Neural crest cell (in vitro differentiated cells): ENCODE measurements at regions not wholly inside any gene's neighbourhood (a gene's known extent, or its start where the extent isn't known, plus 50 kb on each side); places are given as distances from the start of the nearest gene placed in this dataset.

ENCODE experiments used
- DNase-seq: peaks from one replicate; pipeline ENCODE4 v3.0.0; 2021; ENCODE audit warnings: low read depth, mixed read lengths, low spot score
- H3K27ac Mint-ChIP-seq: one replicate; pipeline ENCODE4 v1.8.0; 2021; ENCODE audit warnings: mild to moderate bottlenecking, mixed read lengths; ENCODE audit not compliant: unreplicated experiment
- H3K27me3 Mint-ChIP-seq: 2 replicates; pipeline ENCODE4 v1.8.0; 2021; ENCODE audit warnings: low read depth, mild to moderate bottlenecking, mixed read lengths
- H3K36me3 Mint-ChIP-seq: 2 replicates; pipeline ENCODE4 v1.8.0; 2021; ENCODE audit warnings: low read depth, mild to moderate bottlenecking, mixed read lengths
- H3K4me1 Mint-ChIP-seq: 2 replicates; pipeline ENCODE4 v1.8.0; 2021; ENCODE audit warnings: mixed read lengths
- H3K4me3 Mint-ChIP-seq: one replicate; pipeline ENCODE4 v1.8.0; 2021; ENCODE audit warnings: mild to moderate bottlenecking, mixed read lengths
- H3K9me3 Mint-ChIP-seq: 2 replicates; pipeline ENCODE4 v1.8.0; 2021; ENCODE audit warnings: mixed read lengths
- TF ChIP-seq, protein P1 (sequence below): fragments of 200-600 bp; sonication (generic); conservative IDR thresholded peaks from 2 replicates; pipeline ENCODE4 v1.5.0; 2021; ENCODE audit warnings: antibody characterized with exemption, mild to moderate bottlenecking

DNA sequence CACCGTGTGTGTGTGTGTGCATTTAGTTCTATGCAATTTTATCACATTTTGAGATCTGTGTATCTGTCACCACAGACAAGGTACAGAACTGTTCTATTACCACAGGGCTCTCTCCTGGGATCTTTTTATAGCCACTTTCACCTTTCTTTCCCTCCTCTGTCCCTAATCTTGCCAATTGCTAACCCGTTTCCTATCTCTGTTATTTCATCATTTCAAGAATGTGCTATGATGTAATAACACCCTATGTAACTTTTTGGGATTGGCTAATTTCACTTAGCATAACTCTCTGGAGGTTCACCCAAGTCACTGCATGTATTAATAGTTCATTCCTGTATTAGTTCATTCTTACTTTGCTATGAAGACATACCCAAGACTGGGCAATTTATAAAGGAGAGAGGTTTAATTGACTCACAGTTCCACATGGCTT is 657.7 kb downstream of the QKI start:
- H3K27me3 Mint-ChIP-seq, result no peaks in the 10 kb centered on the region
- no peak overlapping the region for H3K4me3 Mint-ChIP-seq
- TF ChIP-seq, protein P1, sequence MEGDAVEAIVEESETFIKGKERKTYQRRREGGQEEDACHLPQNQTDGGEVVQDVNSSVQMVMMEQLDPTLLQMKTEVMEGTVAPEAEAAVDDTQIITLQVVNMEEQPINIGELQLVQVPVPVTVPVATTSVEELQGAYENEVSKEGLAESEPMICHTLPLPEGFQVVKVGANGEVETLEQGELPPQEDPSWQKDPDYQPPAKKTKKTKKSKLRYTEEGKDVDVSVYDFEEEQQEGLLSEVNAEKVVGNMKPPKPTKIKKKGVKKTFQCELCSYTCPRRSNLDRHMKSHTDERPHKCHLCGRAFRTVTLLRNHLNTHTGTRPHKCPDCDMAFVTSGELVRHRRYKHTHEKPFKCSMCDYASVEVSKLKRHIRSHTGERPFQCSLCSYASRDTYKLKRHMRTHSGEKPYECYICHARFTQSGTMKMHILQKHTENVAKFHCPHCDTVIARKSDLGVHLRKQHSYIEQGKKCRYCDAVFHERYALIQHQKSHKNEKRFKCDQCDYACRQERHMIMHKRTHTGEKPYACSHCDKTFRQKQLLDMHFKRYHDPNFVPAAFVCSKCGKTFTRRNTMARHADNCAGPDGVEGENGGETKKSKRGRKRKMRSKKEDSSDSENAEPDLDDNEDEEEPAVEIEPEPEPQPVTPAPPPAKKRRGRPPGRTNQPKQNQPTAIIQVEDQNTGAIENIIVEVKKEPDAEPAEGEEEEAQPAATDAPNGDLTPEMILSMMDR, result no peak
- peaks cover 54% of the 10 kb centered on the region for H3K4me1 Mint-ChIP-seq
- no peak for DNase-seq
- no peak overlapping the region for H3K27ac Mint-ChIP-seq
- peaks cover 11% of the 10 kb centered on the region for H3K9me3 Mint-ChIP-seq
- H3K36me3 Mint-ChIP-seq, result peaks cover 8% of the 10 kb centered on the region

DNA sequence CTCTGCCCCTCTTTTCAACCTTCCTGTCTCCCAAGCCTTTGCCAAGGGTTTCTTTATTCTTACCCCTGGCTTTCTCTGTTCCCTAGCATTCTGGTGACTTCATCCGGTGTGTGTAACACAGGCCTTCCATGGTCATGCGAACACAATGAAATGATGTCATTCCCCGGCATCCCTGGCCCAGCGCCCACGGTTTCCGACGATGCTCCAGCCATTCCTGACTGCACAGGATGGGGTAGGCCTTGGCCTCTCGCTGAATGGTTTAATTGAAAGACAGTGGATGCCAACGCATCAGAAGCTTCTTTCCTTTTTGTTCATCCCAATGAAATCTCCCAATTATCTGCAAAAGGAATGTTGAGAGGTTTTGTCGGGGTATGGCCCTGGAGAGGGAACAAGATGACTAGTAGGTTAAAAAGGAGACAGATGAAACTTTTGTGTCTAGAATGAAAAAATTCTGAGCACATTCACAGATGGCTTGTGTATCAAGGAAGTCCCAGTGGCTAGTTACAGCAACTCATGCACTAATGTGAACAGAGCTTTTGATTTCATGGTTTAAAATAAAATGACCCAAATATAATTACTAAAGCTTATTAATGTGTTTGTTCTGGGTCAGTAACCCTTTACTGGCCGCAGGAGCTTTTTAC is 655.0 kb downstream of the QKI start:
- Mint-ChIP-seq H3K27me3 (no peaks in the 10 kb centered on the region), H3K4me1 (peaks cover 46% of the 10 kb centered on the region), H3K9me3 (peaks cover 18% of the 10 kb centered on the region), H3K4me3 (peak overlapping the region; percentile 35), H3K27ac (peak overlapping the region; percentile 97), H3K36me3 (peaks cover 3% of the 10 kb centered on the region)
- peak; percentile 44 for DNase-seq
- TF ChIP-seq, protein P1, result no peak

DNA sequence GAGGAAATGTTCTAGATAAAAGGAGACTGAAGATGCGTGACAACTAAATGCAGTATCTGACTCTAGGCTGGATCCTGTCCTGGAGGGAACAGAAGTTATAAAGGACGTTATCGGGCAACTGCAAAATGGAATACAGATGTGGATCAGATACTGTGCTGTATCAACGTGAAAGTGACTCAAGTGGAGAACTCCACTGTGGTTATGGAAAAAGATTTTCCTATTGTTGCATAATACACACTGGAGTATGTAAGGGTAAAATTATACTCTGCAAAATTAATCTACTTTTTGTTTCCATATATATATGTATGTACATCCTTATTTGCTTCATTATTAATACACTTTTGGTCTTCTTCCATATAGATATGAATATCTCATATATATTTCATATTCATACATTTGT is 654.0 kb downstream of the QKI start:
- no peak overlapping the region for H3K4me3 Mint-ChIP-seq
- TF ChIP-seq, protein P1, result no peak
- peaks cover 42% of the 10 kb centered on the region for H3K4me1 Mint-ChIP-seq
- peaks cover 3% of the 10 kb centered on the region for H3K36me3 Mint-ChIP-seq
- DNase-seq, result no peak
- H3K27ac Mint-ChIP-seq, result peak overlapping the region; percentile 81
- H3K9me3 Mint-ChIP-seq, result peaks cover 20% of the 10 kb centered on the region
- H3K27me3 Mint-ChIP-seq, result no peaks in the 10 kb centered on the region

DNA sequence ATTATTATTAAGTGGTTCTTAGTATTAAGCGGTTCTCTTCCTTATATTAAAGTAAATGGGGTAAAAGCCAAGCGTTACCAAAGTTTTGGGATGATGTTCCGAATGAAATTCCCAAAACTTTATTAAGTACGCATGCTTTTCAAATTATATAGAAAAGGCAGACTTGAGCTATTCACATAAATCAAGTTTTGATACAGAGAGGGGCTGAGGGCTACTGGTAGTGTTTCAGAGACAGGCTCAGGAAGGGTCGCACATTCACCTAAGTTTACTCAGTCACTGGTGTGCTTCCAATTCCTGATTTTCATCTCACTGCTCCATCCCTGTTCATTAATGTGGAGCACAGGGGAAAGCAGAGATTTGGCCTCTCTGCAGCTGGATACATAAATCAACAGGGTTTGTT is 652.2 kb downstream of the QKI start:
- H3K27me3 Mint-ChIP-seq, result no peaks in the 10 kb centered on the region
- H3K36me3 Mint-ChIP-seq, result no peaks in the 10 kb centered on the region
- TF ChIP-seq, protein P1, result no peak
- peaks cover 18% of the 10 kb centered on the region for H3K9me3 Mint-ChIP-seq
- peaks cover 42% of the 10 kb centered on the region for H3K4me1 Mint-ChIP-seq
- H3K4me3 Mint-ChIP-seq, result no peak overlapping the region
- no peak for DNase-seq
- no peak overlapping the region for H3K27ac Mint-ChIP-seq

DNA sequence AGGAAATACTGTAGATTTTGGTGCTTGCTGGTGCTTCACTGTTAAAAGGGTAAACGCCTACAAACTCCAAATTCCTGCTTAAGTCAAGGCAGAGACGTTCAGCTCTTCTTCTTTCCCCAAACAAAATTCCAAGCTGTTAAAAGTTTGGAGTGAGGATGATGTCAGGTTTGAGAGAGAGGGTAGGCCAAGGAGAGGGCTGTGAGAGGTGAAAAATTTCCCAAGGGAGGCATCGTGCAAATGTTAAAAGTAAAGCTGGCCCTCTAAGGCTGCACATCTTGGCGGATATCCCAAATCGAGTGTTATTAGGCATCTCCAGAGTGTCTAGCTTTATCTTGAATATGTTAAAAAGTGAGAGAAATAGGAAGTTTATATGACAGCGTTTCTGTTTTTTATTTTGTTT is 651.8 kb downstream of the QKI start:
- H3K9me3 Mint-ChIP-seq, result peaks cover 18% of the 10 kb centered on the region
- no peak for DNase-seq
- no peak overlapping the region for H3K27ac Mint-ChIP-seq
- no peak overlapping the region for H3K4me3 Mint-ChIP-seq
- H3K36me3 Mint-ChIP-seq, result no peaks in the 10 kb centered on the region
- TF ChIP-seq, protein P1, result no peak
- H3K4me1 Mint-ChIP-seq, result peaks cover 39% of the 10 kb centered on the region
- no peaks in the 10 kb centered on the region for H3K27me3 Mint-ChIP-seq
